ENCODE measurements at regions not wholly inside any gene's neighbourhood (a gene's known extent, or its start where the extent isn't known, plus 50 kb on each side); places are given as distances from the start of the nearest gene placed in this dataset.
"Not testable (repeated sequence)": the region's sequence is repeated elsewhere in the genome, so short reads cannot be mapped to it uniquely, and the experiment has no call there.

DNA sequence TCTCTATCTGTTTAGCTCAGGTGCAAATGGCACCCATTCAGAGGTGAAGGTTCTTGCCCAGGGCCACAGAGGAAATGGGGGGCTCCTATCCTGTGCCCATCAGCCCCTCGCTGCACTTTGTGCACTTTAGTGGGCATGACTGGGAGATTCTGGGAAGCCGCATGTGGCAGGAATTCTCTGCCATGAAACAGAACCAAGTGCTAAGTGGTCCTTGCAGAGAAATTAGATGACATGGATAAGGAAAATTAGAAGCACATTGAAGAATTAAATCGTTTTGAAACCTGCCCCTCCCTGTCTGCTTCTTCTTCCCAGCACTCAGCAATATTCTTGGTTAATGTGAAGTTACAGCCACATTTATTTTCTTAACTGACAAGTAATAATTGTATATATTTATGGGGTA lies 185.2 kb upstream of the RTL1 start:
- H3K4me3 ChIP-seq (ENCODE audit: low read depth, low read length): no peak overlapping the region
- DNase-seq (ENCODE audit: low read depth, low spot score): no peak
- CTCF ChIA-PET: no interaction called here
- POLR2A ChIA-PET: no interaction called here
- TF ChIP-seq, protein P1, sequence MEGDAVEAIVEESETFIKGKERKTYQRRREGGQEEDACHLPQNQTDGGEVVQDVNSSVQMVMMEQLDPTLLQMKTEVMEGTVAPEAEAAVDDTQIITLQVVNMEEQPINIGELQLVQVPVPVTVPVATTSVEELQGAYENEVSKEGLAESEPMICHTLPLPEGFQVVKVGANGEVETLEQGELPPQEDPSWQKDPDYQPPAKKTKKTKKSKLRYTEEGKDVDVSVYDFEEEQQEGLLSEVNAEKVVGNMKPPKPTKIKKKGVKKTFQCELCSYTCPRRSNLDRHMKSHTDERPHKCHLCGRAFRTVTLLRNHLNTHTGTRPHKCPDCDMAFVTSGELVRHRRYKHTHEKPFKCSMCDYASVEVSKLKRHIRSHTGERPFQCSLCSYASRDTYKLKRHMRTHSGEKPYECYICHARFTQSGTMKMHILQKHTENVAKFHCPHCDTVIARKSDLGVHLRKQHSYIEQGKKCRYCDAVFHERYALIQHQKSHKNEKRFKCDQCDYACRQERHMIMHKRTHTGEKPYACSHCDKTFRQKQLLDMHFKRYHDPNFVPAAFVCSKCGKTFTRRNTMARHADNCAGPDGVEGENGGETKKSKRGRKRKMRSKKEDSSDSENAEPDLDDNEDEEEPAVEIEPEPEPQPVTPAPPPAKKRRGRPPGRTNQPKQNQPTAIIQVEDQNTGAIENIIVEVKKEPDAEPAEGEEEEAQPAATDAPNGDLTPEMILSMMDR (IDR thresholded peaks at IDR 0.05; ENCODE audit: insufficient read depth, low read length, missing control alignments): no peak

DNA sequence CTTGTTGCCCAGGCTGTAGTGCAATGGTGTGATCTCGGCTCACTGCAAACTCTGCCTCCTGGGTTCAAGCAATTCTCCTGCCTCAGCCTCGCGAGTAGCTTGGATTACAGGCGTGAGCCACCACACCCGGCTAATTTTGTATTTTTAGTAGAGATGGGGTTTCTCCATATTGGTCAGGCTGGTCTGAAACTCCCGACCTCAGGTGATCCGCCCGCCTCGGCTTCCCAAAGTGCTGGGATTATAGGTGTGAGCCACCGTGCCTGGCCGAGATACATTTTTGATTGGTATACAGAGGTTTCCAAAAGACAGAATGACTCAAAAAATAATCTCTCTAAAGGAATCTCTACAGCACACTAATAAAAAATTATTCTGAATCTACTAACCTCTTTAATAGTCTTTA lies 187.0 kb upstream of the RTL1 start:
- H3K4me3 ChIP-seq (ENCODE audit: low read depth, low read length); DNase-seq (ENCODE audit: low read depth, low spot score); POLR2A ChIA-PET; CTCF ChIA-PET: not testable (repeated sequence)

DNA sequence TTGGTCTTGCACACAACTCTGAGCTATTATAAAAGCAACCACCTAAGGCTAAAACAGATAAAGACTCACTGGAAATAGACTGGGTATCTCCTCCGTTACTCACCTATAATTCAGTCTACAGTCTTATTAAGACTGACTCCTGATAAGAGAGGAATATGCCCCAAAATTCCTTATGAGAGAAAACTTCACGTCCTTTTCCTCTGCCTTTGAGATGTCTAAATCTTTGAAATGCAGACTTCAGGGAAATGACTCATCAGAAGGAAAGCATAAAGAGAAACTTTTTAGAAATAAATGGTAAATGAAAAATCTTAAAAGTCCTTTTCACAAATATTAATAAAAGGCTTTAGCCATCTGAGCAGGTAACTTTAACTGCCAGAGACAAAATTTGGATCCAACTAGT lies 187.5 kb upstream of the RTL1 start:
- H3K4me3 ChIP-seq (ENCODE audit: low read depth, low read length): no peak overlapping the region
- TF ChIP-seq, protein P1 (IDR thresholded peaks at IDR 0.05; ENCODE audit: insufficient read depth, low read length, missing control alignments): no peak
- DNase-seq (ENCODE audit: low read depth, low spot score): no peak
- POLR2A ChIA-PET: no interaction called here
- CTCF ChIA-PET: no interaction called here

- POLR2A ChIA-PET; H3K4me3 ChIP-seq (ENCODE audit: low read depth, low read length); DNase-seq (ENCODE audit: low read depth, low spot score): not testable (repeated sequence)
- CTCF ChIA-PET: interaction anchor here (1.1 kb wide), 1 partner anchor 21 kb away, joined by 3 read pairs; no protein-coding TSS in a partner anchor
These were observed 191.4 kb upstream of the RTL1 start for GRCh38 chr14:101094916-101095315.

DNA sequence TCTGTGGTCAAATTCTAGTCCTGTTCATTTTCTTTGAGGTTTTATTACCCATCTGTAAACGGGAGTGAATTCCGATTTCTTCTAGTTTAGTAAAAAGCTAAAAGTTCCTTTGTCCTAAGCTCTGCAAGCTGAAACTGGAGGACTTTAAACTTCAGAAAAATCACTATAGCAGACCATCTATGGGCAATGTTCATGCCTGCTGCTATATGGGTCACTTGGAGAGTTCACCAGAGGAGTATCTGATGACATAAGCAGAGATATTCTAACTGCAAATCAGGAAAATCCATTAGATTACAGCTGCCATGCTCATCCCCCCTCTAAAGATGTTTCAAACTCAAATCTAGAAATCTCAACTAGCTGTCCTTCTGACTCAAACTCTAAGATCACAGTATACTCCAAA lies 193.0 kb upstream of the RTL1 start:
- ChIA-PET CTCF (no interaction called here), POLR2A (no interaction called here)
- TF ChIP-seq, protein P1 (IDR thresholded peaks at IDR 0.05; ENCODE audit: insufficient read depth, low read length, missing control alignments): no peak
- H3K4me3 ChIP-seq (ENCODE audit: low read depth, low read length): no peak overlapping the region
- DNase-seq (ENCODE audit: low read depth, low spot score): no peak

- ChIA-PET CTCF (no interaction called here), POLR2A (interaction anchor here (0.6 kb wide), 1 partner anchor 186 kb away, joined by 3 read pairs; no protein-coding TSS in a partner anchor)
- TF ChIP-seq, protein P1 (IDR thresholded peaks at IDR 0.05; ENCODE audit: insufficient read depth, low read length, missing control alignments): no peak
- no peak for DNase-seq (ENCODE audit: low read depth, low spot score)
- H3K4me3 ChIP-seq (ENCODE audit: low read depth, low read length): no peak overlapping the region
These were observed 193.7 kb upstream of the RTL1 start for GRCh38 chr14:101097109-101097793.

DNA sequence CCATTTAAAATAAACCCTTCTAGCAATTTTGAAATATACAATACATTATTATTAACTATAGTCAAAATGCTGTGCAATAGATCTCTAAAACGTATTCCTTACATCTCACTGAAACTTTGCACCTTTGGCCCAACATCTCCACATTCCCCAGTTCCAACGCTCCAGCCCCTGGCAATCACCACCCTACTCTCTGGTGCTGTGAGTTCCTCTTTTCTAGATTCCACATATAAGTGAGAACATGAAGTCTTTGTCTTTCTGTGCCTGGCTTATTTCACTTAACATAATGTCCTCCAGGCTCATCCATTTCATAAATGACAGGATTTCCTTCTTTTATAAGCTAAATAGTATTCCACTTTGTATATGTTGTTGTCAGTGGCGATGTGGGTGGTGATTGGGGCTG lies 194.7 kb upstream of the RTL1 start:
- POLR2A ChIA-PET: no interaction called here
- DNase-seq (ENCODE audit: low read depth, low spot score): no peak
- TF ChIP-seq, protein P1 (IDR thresholded peaks at IDR 0.05; ENCODE audit: insufficient read depth, low read length, missing control alignments): no peak
- H3K4me3 ChIP-seq (ENCODE audit: low read depth, low read length): no peak overlapping the region
- CTCF ChIA-PET: no interaction called here

Measured in AG04449 (cell line).